ENCODE measurements at regions not wholly inside any gene's neighbourhood (a gene's known extent, or its start where the extent isn't known, plus 50 kb on each side); places are given as distances from the start of the nearest gene placed in this dataset.

GRCh38 chr13:47251771-47252170, 354.9 kb upstream of the HTR2A start:
- H3K27ac Mint-ChIP-seq (ENCODE audit: low read depth), result no peak overlapping the region
- no peaks in the 10 kb centered on the region for H3K27me3 Mint-ChIP-seq
- H3K9me3 Mint-ChIP-seq, result peaks cover 5% of the 10 kb centered on the region
- no peaks in the 10 kb centered on the region for H3K4me1 Mint-ChIP-seq
- H3K36me3 Mint-ChIP-seq (ENCODE audit: insufficient read depth), result no peaks in the 10 kb centered on the region
- H3K4me3 Mint-ChIP-seq, result no peak overlapping the region
- ATAC-seq (replicated peaks; ENCODE audit: extremely low read depth, poor library complexity, severe bottlenecking), result no peak
- DNase-seq (ENCODE audit: low spot score in 2 of 2), result no peak

GRCh38 chr13:47250146-47250545, 353.3 kb upstream of the HTR2A start:
- no peak for ATAC-seq (replicated peaks; ENCODE audit: extremely low read depth, poor library complexity, severe bottlenecking)
- H3K36me3 Mint-ChIP-seq (ENCODE audit: insufficient read depth), result no peaks in the 10 kb centered on the region
- peaks cover 5% of the 10 kb centered on the region for H3K9me3 Mint-ChIP-seq
- H3K27me3 Mint-ChIP-seq, result no peaks in the 10 kb centered on the region
- no peak overlapping the region for H3K4me3 Mint-ChIP-seq
- H3K4me1 Mint-ChIP-seq, result no peaks in the 10 kb centered on the region
- no peak overlapping the region for H3K27ac Mint-ChIP-seq (ENCODE audit: low read depth)
- no peak for DNase-seq (ENCODE audit: low spot score in 2 of 2)

- DNase-seq (ENCODE audit: low spot score in 2 of 2) (no peak), ATAC-seq (replicated peaks; ENCODE audit: extremely low read depth, poor library complexity, severe bottlenecking) (no peak)
- Mint-ChIP-seq H3K4me1 (no peaks in the 10 kb centered on the region), H3K27me3 (no peaks in the 10 kb centered on the region), H3K4me3 (no peak overlapping the region), H3K27ac (ENCODE audit: low read depth) (no peak overlapping the region), H3K9me3 (peaks cover 5% of the 10 kb centered on the region), H3K36me3 (ENCODE audit: insufficient read depth) (no peaks in the 10 kb centered on the region)
These were observed 352.4 kb upstream of the HTR2A start for GRCh38 chr13:47249266-47249665.

- Mint-ChIP-seq H3K4me1 (no peaks in the 10 kb centered on the region), H3K27ac (ENCODE audit: low read depth) (no peak overlapping the region), H3K36me3 (ENCODE audit: insufficient read depth) (no peaks in the 10 kb centered on the region), H3K27me3 (no peaks in the 10 kb centered on the region), H3K9me3 (no peaks in the 10 kb centered on the region), H3K4me3 (no peak overlapping the region)
- ATAC-seq (replicated peaks; ENCODE audit: extremely low read depth, poor library complexity, severe bottlenecking) (no peak), DNase-seq (ENCODE audit: low spot score in 2 of 2) (no peak)
These were observed 344.6 kb upstream of the HTR2A start for GRCh38 chr13:47241446-47241845.

GRCh38 chr13:47239025-47239424, 342.2 kb upstream of the HTR2A start:
- H3K27me3 Mint-ChIP-seq, result no peaks in the 10 kb centered on the region
- no peak overlapping the region for H3K27ac Mint-ChIP-seq (ENCODE audit: low read depth)
- H3K36me3 Mint-ChIP-seq (ENCODE audit: insufficient read depth), result no peaks in the 10 kb centered on the region
- no peaks in the 10 kb centered on the region for H3K9me3 Mint-ChIP-seq
- H3K4me3 Mint-ChIP-seq, result no peak overlapping the region
- no peak for ATAC-seq (replicated peaks; ENCODE audit: extremely low read depth, poor library complexity, severe bottlenecking)
- no peaks in the 10 kb centered on the region for H3K4me1 Mint-ChIP-seq
- no peak for DNase-seq (ENCODE audit: low spot score in 2 of 2)

GRCh38 chr13:47237571-47237970, 340.7 kb upstream of the HTR2A start:
- no peaks in the 10 kb centered on the region for H3K27me3 Mint-ChIP-seq
- no peak for ATAC-seq (replicated peaks; ENCODE audit: extremely low read depth, poor library complexity, severe bottlenecking)
- no peaks in the 10 kb centered on the region for H3K9me3 Mint-ChIP-seq
- DNase-seq (ENCODE audit: low spot score in 2 of 2), result no peak
- no peaks in the 10 kb centered on the region for H3K4me1 Mint-ChIP-seq
- no peaks in the 10 kb centered on the region for H3K36me3 Mint-ChIP-seq (ENCODE audit: insufficient read depth)
- no peak overlapping the region for H3K4me3 Mint-ChIP-seq
- H3K27ac Mint-ChIP-seq (ENCODE audit: low read depth), result no peak overlapping the region

GRCh38 chr13:47233734-47234133, 336.9 kb upstream of the HTR2A start:
- Mint-ChIP-seq H3K9me3 (peaks cover 6% of the 10 kb centered on the region), H3K36me3 (ENCODE audit: insufficient read depth) (no peaks in the 10 kb centered on the region), H3K4me1 (no peaks in the 10 kb centered on the region), H3K4me3 (no peak overlapping the region), H3K27ac (ENCODE audit: low read depth) (no peak overlapping the region), H3K27me3 (no peaks in the 10 kb centered on the region)
- DNase-seq (ENCODE audit: low spot score in 2 of 2) (no peak), ATAC-seq (replicated peaks; ENCODE audit: extremely low read depth, poor library complexity, severe bottlenecking) (no peak)

GRCh38 chr13:47232516-47232915, 335.7 kb upstream of the HTR2A start:
- no peak overlapping the region for H3K4me3 Mint-ChIP-seq
- DNase-seq (ENCODE audit: low spot score in 2 of 2) (no peak), ATAC-seq (replicated peaks; ENCODE audit: extremely low read depth, poor library complexity, severe bottlenecking) (no peak)
- no peak overlapping the region for H3K27ac Mint-ChIP-seq (ENCODE audit: low read depth)
- no peaks in the 10 kb centered on the region for H3K27me3 Mint-ChIP-seq
- H3K9me3 Mint-ChIP-seq, result peaks cover 6% of the 10 kb centered on the region
- H3K36me3 Mint-ChIP-seq (ENCODE audit: insufficient read depth), result no peaks in the 10 kb centered on the region
- no peaks in the 10 kb centered on the region for H3K4me1 Mint-ChIP-seq

- Mint-ChIP-seq H3K36me3 (ENCODE audit: insufficient read depth) (no peaks in the 10 kb centered on the region), H3K4me1 (no peaks in the 10 kb centered on the region), H3K4me3 (no peak overlapping the region), H3K27me3 (no peaks in the 10 kb centered on the region), H3K9me3 (peaks cover 12% of the 10 kb centered on the region), H3K27ac (ENCODE audit: low read depth) (no peak overlapping the region)
- ATAC-seq (replicated peaks; ENCODE audit: extremely low read depth, poor library complexity, severe bottlenecking) (no peak), DNase-seq (ENCODE audit: low spot score in 2 of 2) (no peak)
These were observed 333.3 kb upstream of the HTR2A start for GRCh38 chr13:47230155-47230554.

GRCh38 chr13:47226516-47226915, 329.7 kb upstream of the HTR2A start:
- H3K36me3 Mint-ChIP-seq (ENCODE audit: insufficient read depth), result no peaks in the 10 kb centered on the region
- ATAC-seq (replicated peaks; ENCODE audit: extremely low read depth, poor library complexity, severe bottlenecking) (no peak), DNase-seq (ENCODE audit: low spot score in 2 of 2) (no peak)
- H3K4me3 Mint-ChIP-seq, result no peak overlapping the region
- no peaks in the 10 kb centered on the region for H3K27me3 Mint-ChIP-seq
- H3K4me1 Mint-ChIP-seq, result no peaks in the 10 kb centered on the region
- peaks cover 12% of the 10 kb centered on the region for H3K9me3 Mint-ChIP-seq
- no peak overlapping the region for H3K27ac Mint-ChIP-seq (ENCODE audit: low read depth)

GRCh38 chr13:47220453-47221140, 323.7 kb upstream of the HTR2A start:
- Mint-ChIP-seq H3K27ac (ENCODE audit: low read depth) (no peak overlapping the region), H3K27me3 (no peaks in the 10 kb centered on the region), H3K9me3 (peaks cover 10% of the 10 kb centered on the region), H3K4me1 (no peaks in the 10 kb centered on the region), H3K36me3 (ENCODE audit: insufficient read depth) (no peaks in the 10 kb centered on the region), H3K4me3 (no peak overlapping the region)
- ATAC-seq (replicated peaks; ENCODE audit: extremely low read depth, poor library complexity, severe bottlenecking) (no peak), DNase-seq (ENCODE audit: low spot score in 2 of 2) (no peak)

GRCh38 chr13:47218611-47219010, 321.8 kb upstream of the HTR2A start:
- H3K4me3 Mint-ChIP-seq, result no peak overlapping the region
- no peaks in the 10 kb centered on the region for H3K4me1 Mint-ChIP-seq
- DNase-seq (ENCODE audit: low spot score in 2 of 2) (no peak), ATAC-seq (replicated peaks; ENCODE audit: extremely low read depth, poor library complexity, severe bottlenecking) (no peak)
- peaks cover 6% of the 10 kb centered on the region for H3K9me3 Mint-ChIP-seq
- no peaks in the 10 kb centered on the region for H3K36me3 Mint-ChIP-seq (ENCODE audit: insufficient read depth)
- H3K27me3 Mint-ChIP-seq, result no peaks in the 10 kb centered on the region
- no peak overlapping the region for H3K27ac Mint-ChIP-seq (ENCODE audit: low read depth)

- H3K4me1 Mint-ChIP-seq, result no peaks in the 10 kb centered on the region
- H3K4me3 Mint-ChIP-seq, result no peak overlapping the region
- DNase-seq (ENCODE audit: low spot score in 2 of 2), result no peak
These were observed 319.4 kb upstream of the HTR2A start for GRCh38 chr13:47216176-47216822.

More at GRCh38 chr13:47216176-47216822, 319.4 kb upstream of the HTR2A start:
- Mint-ChIP-seq H3K36me3 (ENCODE audit: insufficient read depth) (no peaks in the 10 kb centered on the region), H3K27ac (ENCODE audit: low read depth) (no peak overlapping the region), H3K27me3 (no peaks in the 10 kb centered on the region), H3K9me3 (peaks cover 13% of the 10 kb centered on the region)
- no peak for ATAC-seq (replicated peaks; ENCODE audit: extremely low read depth, poor library complexity, severe bottlenecking)

Measured in central memory CD8-positive, alpha-beta T cell (primary cell).